ENCODE measurements at regions not wholly inside any gene's neighbourhood (a gene's known extent, or its start where the extent isn't known, plus 50 kb on each side); places are given as distances from the start of the nearest gene placed in this dataset.

GRCh38 chr5:67660149-67660548 is 463.6 kb upstream of the CD180 start:
- DNase-seq (no peak), ATAC-seq (no peak)
- POLR2A ChIA-PET: interaction anchor here (0.6 kb wide), 1 partner anchor 153 kb away, joined by 3 read pairs; no protein-coding TSS in a partner anchor
- intact Hi-C loops (cut with micrococcal nuclease): no loop called here
- Mint-ChIP-seq H3K9me3 (peaks cover 0 to 5% (median under 1%) of the 10 kb centered on the region in 11 donors), H3K36me3 (no peaks in the 10 kb centered on the region), H3K4me3 (no peak overlapping the region), H3K4me1 (no peaks in the 10 kb centered on the region), H3K27me3 (no peaks in the 10 kb centered on the region), H3K27ac (no peak overlapping the region)
- H3K27me3 ChIP-seq (ENCODE audit: control insufficient read depth in 2 of 2, insufficient read depth in 2 of 2, low read length in 2 of 2): no peaks in the 10 kb centered on the region
- no peak overlapping the region for H3K4me3 ChIP-seq (ENCODE audit: low read length)
- CTCF ChIA-PET: interaction anchor here (0.5 kb wide), 1 partner anchor 270 kb away, joined by 3 read pairs; no protein-coding TSS in a partner anchor
- no peaks in the 10 kb centered on the region for H3K36me3 ChIP-seq (ENCODE audit: control insufficient read depth in 2 of 3, insufficient read depth in 3 of 3, low read length in 3 of 3)
- H3K27ac ChIP-seq (ENCODE audit: low read depth, low read length): no peak overlapping the region
- no peaks in the 10 kb centered on the region for H3K9me3 ChIP-seq (ENCODE audit: control insufficient read depth in 2 of 3, low read length in 3 of 3)
- H3K4me1 ChIP-seq (ENCODE audit: control insufficient read depth in 2 of 2, insufficient read depth in 2 of 2, low read length in 2 of 2): no peaks in the 10 kb centered on the region

GRCh38 chr5:67659288-67659687 is 462.7 kb upstream of the CD180 start:
- Mint-ChIP-seq H3K4me3 (no peak overlapping the region), H3K4me1 (no peaks in the 10 kb centered on the region), H3K36me3 (no peaks in the 10 kb centered on the region), H3K27me3 (no peaks in the 10 kb centered on the region), H3K9me3 (peaks cover 0 to 4% (median 0%) of the 10 kb centered on the region in 11 donors), H3K27ac (no peak overlapping the region)
- no peak overlapping the region for H3K4me3 ChIP-seq (ENCODE audit: low read length)
- ATAC-seq (no peak), DNase-seq (no peak)
- CTCF ChIA-PET: no interaction called here
- no peaks in the 10 kb centered on the region for H3K27me3 ChIP-seq (ENCODE audit: control insufficient read depth in 2 of 2, insufficient read depth in 2 of 2, low read length in 2 of 2)
- H3K27ac ChIP-seq (ENCODE audit: low read depth, low read length): no peak overlapping the region
- POLR2A ChIA-PET: no interaction called here
- H3K9me3 ChIP-seq (ENCODE audit: control insufficient read depth in 2 of 3, low read length in 3 of 3): no peaks in the 10 kb centered on the region
- H3K4me1 ChIP-seq (ENCODE audit: control insufficient read depth in 2 of 2, insufficient read depth in 2 of 2, low read length in 2 of 2): no peaks in the 10 kb centered on the region
- no peaks in the 10 kb centered on the region for H3K36me3 ChIP-seq (ENCODE audit: control insufficient read depth in 2 of 3, insufficient read depth in 3 of 3, low read length in 3 of 3)
- intact Hi-C loops (cut with micrococcal nuclease): no loop called here

DNA sequence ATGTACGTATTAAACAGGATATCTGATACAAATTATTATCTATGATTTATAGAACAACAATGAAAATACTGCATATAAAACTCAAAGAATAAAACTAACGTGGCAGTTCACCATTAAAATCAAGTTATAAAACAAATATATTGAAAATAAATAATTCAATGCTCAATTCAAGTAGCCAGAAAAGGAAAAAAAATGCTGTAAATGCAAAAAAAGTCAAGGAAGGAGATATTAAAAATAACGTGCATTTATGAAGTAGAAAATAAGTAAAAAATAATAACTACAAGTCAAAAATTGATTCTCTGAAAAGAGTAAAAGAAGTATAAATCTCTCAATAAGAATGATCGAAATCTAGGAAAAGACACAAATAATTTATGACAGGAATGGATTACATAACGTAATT is 460.5 kb upstream of the CD180 start:
- POLR2A ChIA-PET: no interaction called here
- no peak for ATAC-seq
- Mint-ChIP-seq H3K4me1 (no peaks in the 10 kb centered on the region), H3K4me3 (no peak overlapping the region), H3K27me3 (peaks cover 0 to 4% (median 0%) of the 10 kb centered on the region in 5 donors), H3K9me3 (peaks cover 0 to 4% (median 0%) of the 10 kb centered on the region in 11 donors), H3K36me3 (no peaks in the 10 kb centered on the region), H3K27ac (no peak overlapping the region)
- Histone ChIP-seq H3K9me3 (ENCODE audit: control insufficient read depth in 2 of 3, low read length in 3 of 3) (no peaks in the 10 kb centered on the region), H3K27ac (ENCODE audit: low read depth, low read length) (no peak overlapping the region), H3K4me1 (ENCODE audit: control insufficient read depth in 2 of 2, insufficient read depth in 2 of 2, low read length in 2 of 2) (no peaks in the 10 kb centered on the region), H3K36me3 (ENCODE audit: control insufficient read depth in 2 of 3, insufficient read depth in 3 of 3, low read length in 3 of 3) (no peaks in the 10 kb centered on the region), H3K27me3 (ENCODE audit: control insufficient read depth in 2 of 2, insufficient read depth in 2 of 2, low read length in 2 of 2) (no peaks in the 10 kb centered on the region), H3K4me3 (ENCODE audit: low read length) (no peak overlapping the region)
- intact Hi-C loops (cut with micrococcal nuclease): no loop called here
- CTCF ChIA-PET: no interaction called here
- no peak for DNase-seq

GRCh38 chr5:67652201-67652600 is 455.6 kb upstream of the CD180 start:
- no peaks in the 10 kb centered on the region for H3K27me3 ChIP-seq (ENCODE audit: control insufficient read depth in 2 of 2, insufficient read depth in 2 of 2, low read length in 2 of 2)
- DNase-seq (no peak), ATAC-seq (no peak)
- H3K9me3 Mint-ChIP-seq: no peaks in the 10 kb centered on the region
- intact Hi-C loops (cut with micrococcal nuclease): no loop called here
- H3K4me1 Mint-ChIP-seq: no peaks in the 10 kb centered on the region
- H3K27ac Mint-ChIP-seq: no peak overlapping the region
- no peaks in the 10 kb centered on the region for H3K36me3 ChIP-seq (ENCODE audit: control insufficient read depth in 2 of 3, insufficient read depth in 3 of 3, low read length in 3 of 3)
- no peaks in the 10 kb centered on the region for H3K4me1 ChIP-seq (ENCODE audit: control insufficient read depth in 2 of 2, insufficient read depth in 2 of 2, low read length in 2 of 2)
- no peak overlapping the region for H3K27ac ChIP-seq (ENCODE audit: low read depth, low read length)
- POLR2A ChIA-PET: no interaction called here
- H3K4me3 Mint-ChIP-seq: no peak overlapping the region
- H3K36me3 Mint-ChIP-seq: no peaks in the 10 kb centered on the region
- no peak overlapping the region for H3K4me3 ChIP-seq (ENCODE audit: low read length)
- peaks cover 0 to 4% (median 0%) of the 10 kb centered on the region in 5 donors for H3K27me3 Mint-ChIP-seq
- H3K9me3 ChIP-seq (ENCODE audit: control insufficient read depth in 2 of 3, low read length in 3 of 3): no peaks in the 10 kb centered on the region
- CTCF ChIA-PET: interaction anchor here (0.9 kb wide), 1 partner anchor 595 kb away, joined by 4 read pairs; no protein-coding TSS in a partner anchor

DNA sequence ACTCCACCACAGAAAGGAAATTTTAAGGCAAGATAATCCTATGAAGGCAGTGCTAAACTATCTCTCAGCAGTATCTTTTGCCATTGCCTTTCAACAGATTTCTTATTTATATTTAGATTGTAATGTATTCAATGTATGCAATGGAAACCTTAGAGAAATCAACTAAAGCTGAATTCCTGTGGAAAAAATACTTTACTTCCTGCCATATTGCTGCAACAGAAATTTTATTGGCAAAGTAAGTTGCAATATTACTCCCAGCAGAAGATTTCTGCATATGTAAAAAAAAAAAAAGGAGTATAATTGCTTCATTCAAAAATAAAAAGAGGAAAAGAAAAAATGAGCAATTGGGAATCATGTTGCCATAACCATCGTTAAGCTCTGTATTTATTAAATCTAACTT is 454.6 kb upstream of the CD180 start:
- no peaks in the 10 kb centered on the region for H3K36me3 Mint-ChIP-seq
- no peaks in the 10 kb centered on the region for H3K9me3 Mint-ChIP-seq
- ChIA-PET POLR2A (no interaction called here), CTCF (no interaction called here)
- H3K27ac Mint-ChIP-seq: no peak overlapping the region
- H3K27me3 ChIP-seq (ENCODE audit: control insufficient read depth in 2 of 2, insufficient read depth in 2 of 2, low read length in 2 of 2): no peaks in the 10 kb centered on the region
- H3K27ac ChIP-seq (ENCODE audit: low read depth, low read length): no peak overlapping the region
- no peaks in the 10 kb centered on the region for H3K9me3 ChIP-seq (ENCODE audit: control insufficient read depth in 2 of 3, low read length in 3 of 3)
- ATAC-seq (no peak), DNase-seq (no peak)
- H3K36me3 ChIP-seq (ENCODE audit: control insufficient read depth in 2 of 3, insufficient read depth in 3 of 3, low read length in 3 of 3): no peaks in the 10 kb centered on the region
- H3K4me3 Mint-ChIP-seq: no peak overlapping the region
- peaks cover 0 to 4% (median 0%) of the 10 kb centered on the region in 5 donors for H3K27me3 Mint-ChIP-seq
- H3K4me1 ChIP-seq (ENCODE audit: control insufficient read depth in 2 of 2, insufficient read depth in 2 of 2, low read length in 2 of 2): no peaks in the 10 kb centered on the region
- H3K4me1 Mint-ChIP-seq: peaks cover 0 to 9% (median 5%) of the 10 kb centered on the region in 7 donors
- intact Hi-C loops (cut with micrococcal nuclease): no loop called here
- no peak overlapping the region for H3K4me3 ChIP-seq (ENCODE audit: low read length)

- ChIA-PET CTCF (no interaction called here), POLR2A (interaction anchor here (0.6 kb wide), 1 partner anchor 611 kb away, joined by 3 read pairs; no protein-coding TSS in a partner anchor)
- Mint-ChIP-seq H3K27me3 (peaks cover 0 to 4% (median 0%) of the 10 kb centered on the region in 5 donors), H3K27ac (no peak overlapping the region), H3K36me3 (no peaks in the 10 kb centered on the region), H3K4me1 (peaks cover 0 to 10% (median 7%) of the 10 kb centered on the region in 7 donors), H3K9me3 (peaks cover 0 to 19% (median 2%) of the 10 kb centered on the region in 11 donors), H3K4me3 (no peak overlapping the region)
- Histone ChIP-seq H3K4me1 (ENCODE audit: control insufficient read depth in 2 of 2, insufficient read depth in 2 of 2, low read length in 2 of 2) (no peaks in the 10 kb centered on the region), H3K9me3 (ENCODE audit: control insufficient read depth in 2 of 3, low read length in 3 of 3) (no peaks in the 10 kb centered on the region), H3K27me3 (ENCODE audit: control insufficient read depth in 2 of 2, insufficient read depth in 2 of 2, low read length in 2 of 2) (no peaks in the 10 kb centered on the region), H3K36me3 (ENCODE audit: control insufficient read depth in 2 of 3, insufficient read depth in 3 of 3, low read length in 3 of 3) (no peaks in the 10 kb centered on the region), H3K4me3 (ENCODE audit: low read length) (no peak overlapping the region), H3K27ac (ENCODE audit: low read depth, low read length) (no peak overlapping the region)
- intact Hi-C loops (cut with micrococcal nuclease): no loop called here
- no peak for DNase-seq
- ATAC-seq: no peak
These were observed 451.6 kb upstream of the CD180 start for GRCh38 chr5:67648201-67648671.

DNA sequence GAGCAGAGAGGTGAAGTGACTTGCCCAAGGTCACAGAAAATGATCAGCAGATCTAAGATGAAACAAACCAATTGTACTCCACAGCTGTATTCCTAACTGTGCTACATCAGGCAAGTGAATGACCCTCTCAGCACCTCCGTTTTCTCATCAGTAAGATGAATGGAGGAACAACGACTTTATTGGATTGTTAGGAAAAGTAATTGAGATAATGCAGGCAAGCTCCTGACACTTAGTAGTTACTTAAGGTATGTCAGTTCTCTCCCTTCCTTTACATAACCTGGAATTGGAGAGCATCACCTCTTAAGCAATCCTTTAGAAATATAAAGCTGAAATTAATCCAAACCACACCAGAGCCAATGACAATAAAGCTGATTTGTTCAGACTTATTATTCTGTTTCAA is 451.2 kb upstream of the CD180 start:
- no peak overlapping the region for H3K27ac ChIP-seq (ENCODE audit: low read depth, low read length)
- H3K4me3 Mint-ChIP-seq: no peak overlapping the region
- ATAC-seq (no peak), DNase-seq (no peak)
- H3K4me1 ChIP-seq (ENCODE audit: control insufficient read depth in 2 of 2, insufficient read depth in 2 of 2, low read length in 2 of 2): no peaks in the 10 kb centered on the region
- H3K9me3 Mint-ChIP-seq: peaks cover 0 to 19% (median 2%) of the 10 kb centered on the region in 11 donors
- no peaks in the 10 kb centered on the region for H3K36me3 Mint-ChIP-seq
- H3K27me3 ChIP-seq (ENCODE audit: control insufficient read depth in 2 of 2, insufficient read depth in 2 of 2, low read length in 2 of 2): no peaks in the 10 kb centered on the region
- no peaks in the 10 kb centered on the region for H3K9me3 ChIP-seq (ENCODE audit: control insufficient read depth in 2 of 3, low read length in 3 of 3)
- H3K4me1 Mint-ChIP-seq: peaks cover 0 to 10% (median 7%) of the 10 kb centered on the region in 7 donors
- CTCF ChIA-PET: no interaction called here
- H3K27ac Mint-ChIP-seq: no peak overlapping the region
- H3K4me3 ChIP-seq (ENCODE audit: low read length): no peak overlapping the region
- peaks cover 0 to 4% (median 0%) of the 10 kb centered on the region in 5 donors for H3K27me3 Mint-ChIP-seq
- intact Hi-C loops (cut with micrococcal nuclease): no loop called here
- POLR2A ChIA-PET: interaction anchor here (0.6 kb wide), 1 partner anchor 612 kb away, joined by 3 read pairs; no protein-coding TSS in a partner anchor
- H3K36me3 ChIP-seq (ENCODE audit: control insufficient read depth in 2 of 3, insufficient read depth in 3 of 3, low read length in 3 of 3): no peaks in the 10 kb centered on the region
